Renal cortex interstitium (tissue), 11 donors: ENCODE measurements at regions not wholly inside any gene's neighbourhood (a gene's known extent, or its start where the extent isn't known, plus 50 kb on each side); places are given as distances from the start of the nearest gene placed in this dataset.
"Not testable (repeated sequence)": the region's sequence is repeated elsewhere in the genome, so short reads cannot be mapped to it uniquely, and the experiment has no call there.

Source experiments
- DNase-seq, 11 donors: peaks; one replicate each; pipeline ENCODE4 v3.0.0-alpha.2; 2013; ENCODE audit warnings: low read depth in 9 of 11, low spot score in 4 of 11; ENCODE audit errors: extremely low read depth in 1 of 11

DNA sequence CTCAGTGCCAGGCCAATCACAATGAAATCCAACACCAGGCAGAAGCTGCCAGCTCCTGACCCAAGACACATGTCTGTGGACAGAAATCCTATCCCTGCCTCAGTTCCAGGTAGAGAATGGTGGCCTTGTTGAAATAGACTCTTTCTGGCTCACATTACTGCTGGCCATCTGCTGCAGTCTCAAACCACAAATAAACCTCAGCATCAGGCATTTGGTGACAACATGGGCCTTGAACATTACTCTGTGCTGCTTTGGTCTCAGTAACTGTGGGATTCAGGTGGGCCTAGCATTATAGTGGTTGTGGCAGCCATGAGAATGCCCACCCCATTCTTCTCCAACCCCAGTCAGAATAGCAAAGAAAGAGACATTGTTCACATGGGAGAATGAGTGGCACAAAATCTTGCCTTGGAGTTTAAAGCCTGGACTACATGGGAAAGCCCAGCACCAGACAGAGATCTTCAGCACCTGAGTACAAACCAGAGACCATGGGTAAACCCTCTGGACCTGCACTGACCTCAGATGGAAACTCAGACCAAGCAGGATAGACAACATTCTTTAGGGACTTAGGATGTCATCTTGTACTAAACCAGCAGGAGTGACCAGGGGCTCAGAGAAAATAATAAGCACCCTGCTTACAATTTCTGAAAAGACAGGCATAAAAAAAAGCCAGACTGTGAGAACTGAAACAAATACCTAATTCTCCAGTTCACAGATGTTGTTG is 50.4 kb upstream of the TRAM1L1 start:
- DNase-seq = no peak

DNA sequence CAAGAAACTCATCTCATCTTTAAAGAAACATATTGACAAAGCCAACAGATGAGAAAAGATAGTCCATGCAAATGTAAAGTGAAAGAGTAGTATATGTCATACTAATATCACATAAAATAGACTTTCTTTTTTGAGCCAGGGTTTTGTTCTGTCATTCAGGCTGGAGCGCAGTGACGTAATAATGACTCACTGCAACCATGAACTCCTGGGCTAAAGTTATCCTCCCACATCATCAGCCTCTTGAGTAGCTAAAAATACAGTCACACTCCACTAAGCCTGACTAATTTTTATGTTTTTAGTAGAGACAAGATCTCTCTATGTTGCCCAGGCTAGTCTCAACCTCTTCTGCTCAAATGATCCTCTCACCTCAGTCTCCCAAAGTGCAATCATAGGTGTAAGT is 51.8 kb upstream of the TRAM1L1 start:
- DNase-seq = no peak

DNA sequence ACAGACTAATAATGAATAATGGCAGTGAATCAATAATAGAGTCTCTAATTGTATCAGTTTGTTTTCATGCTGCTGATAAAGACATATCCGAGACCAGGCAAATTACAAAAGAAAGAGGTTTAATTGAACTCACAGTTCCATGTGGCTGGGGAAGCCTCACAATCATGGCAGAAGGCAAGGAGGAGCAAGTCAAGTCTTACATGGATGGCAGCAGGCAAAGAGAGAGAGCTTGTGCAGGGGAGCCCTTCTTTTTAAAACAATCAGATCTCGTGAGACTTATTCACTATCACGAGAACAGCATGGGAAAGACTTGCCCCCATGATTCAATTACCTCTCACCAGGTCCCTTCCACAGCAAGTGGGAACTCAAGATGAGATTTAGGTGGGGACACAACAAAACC is 53.4 kb upstream of the TRAM1L1 start:
- DNase-seq = not testable (repeated sequence)

DNA sequence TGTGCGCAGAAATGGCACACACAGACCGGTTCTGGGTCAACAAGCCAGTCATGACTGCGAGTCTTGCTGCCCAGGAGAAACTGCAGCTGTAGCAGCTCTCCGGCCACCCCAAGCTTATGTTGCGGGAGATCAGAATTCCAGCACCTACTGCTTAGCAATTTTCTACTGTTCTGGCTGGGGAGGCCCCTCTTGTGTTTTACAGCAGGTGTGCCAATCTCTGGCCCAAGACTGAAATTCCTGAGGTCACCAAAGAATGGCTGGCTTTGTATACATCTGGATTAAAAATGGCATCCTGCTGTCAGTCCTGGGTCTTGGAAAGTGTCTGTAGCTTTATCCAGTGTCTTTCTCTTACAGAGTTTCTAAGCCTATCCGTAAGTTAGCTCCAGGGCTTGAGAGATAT is 68.9 kb upstream of the TRAM1L1 start:
- DNase-seq = no peak

DNA sequence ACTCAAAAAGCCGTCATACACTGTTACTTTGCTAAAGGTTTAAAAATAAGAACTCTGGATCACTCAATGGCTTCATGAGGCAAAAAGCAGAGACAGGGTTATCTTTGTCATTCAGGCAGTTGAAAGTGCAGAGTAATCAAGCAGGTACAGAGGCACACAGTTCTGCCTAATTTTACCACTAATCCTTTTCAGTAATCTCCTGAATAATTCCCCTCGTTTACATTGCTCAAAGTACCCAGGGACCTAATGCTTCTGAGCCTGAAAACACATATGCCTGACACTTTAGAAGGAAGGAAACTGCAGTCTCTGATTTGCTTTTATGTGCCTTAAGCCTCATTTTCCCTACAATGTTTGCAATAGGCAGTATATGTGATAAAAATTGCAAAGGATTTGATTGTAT is 71.4 kb upstream of the TRAM1L1 start:
- no peak for DNase-seq

DNA sequence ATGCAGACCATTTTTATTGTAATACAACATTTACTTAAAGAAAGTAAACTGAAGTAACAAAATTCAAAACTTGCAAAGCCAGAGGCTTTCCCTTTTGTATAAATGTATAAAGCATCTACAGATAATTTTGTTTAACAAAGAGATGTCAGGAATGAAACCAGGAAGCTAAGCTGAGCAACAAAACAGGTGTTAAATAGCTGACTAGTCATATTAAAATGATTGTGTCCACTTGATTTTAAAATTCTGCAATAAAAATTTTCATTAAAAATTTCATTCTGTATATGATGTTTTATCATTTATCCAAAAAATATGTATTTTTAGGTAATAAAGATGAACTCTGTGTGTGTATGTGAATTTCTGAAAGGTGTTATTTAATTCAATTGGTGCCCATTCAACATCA is 72.0 kb upstream of the TRAM1L1 start:
- DNase-seq = no peak

DNA sequence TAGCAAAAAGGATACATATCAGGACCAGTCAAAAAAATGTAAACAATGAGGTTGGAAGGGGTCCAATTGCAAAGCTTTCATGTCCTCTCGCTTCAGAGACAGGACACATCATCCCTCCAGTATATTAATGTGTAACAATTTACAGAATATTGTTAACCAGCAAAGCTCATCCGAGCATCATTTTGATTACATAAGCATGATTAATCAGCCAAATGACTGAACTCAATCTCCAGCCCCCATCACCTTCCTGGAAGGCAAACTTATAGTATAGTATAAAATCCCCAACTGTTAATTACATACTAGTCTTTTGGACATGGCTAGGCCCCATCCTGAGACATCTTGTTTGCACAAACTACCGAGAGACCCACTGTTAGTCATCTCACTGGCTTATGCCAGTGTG is 77.6 kb upstream of the TRAM1L1 start:
- DNase-seq = no peak

DNA sequence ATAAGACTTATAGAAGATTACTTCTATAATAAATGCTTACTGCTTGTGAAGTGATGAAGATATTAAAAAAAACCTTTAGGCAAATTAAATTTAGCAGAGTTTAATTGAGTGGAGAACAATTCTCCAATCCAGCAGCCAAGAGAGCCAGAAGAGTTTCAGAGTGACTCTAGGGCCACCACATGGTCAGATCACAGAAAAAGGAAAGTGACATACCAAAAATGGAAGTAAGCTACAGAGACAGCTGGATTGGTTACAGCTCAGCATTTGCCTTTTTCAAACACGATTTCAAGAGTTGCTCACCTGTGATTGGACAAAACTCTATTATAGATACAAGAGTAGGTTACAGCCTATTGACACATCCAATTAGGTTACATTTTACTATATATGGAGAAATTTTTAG is 79.0 kb upstream of the TRAM1L1 start:
- DNase-seq = no peak

DNA sequence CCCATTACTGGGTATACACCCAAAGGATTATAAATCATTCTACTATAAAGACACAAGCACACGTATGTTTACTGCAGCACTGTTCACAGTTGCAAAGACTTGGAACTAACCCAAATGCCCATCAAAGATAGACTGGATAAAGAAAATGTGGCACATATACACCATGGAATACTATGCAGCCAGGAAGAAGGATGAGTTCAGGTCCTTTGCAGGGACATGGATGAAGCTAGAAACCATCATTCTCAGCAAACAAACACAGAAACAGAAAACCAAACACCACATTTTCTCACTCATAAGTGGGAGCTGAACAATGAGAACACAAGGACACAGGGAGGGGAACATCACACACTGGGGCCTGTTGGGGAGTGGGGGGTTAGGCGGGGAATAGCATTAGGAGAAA is 90.0 kb upstream of the TRAM1L1 start:
- DNase-seq = not testable (repeated sequence)

DNA sequence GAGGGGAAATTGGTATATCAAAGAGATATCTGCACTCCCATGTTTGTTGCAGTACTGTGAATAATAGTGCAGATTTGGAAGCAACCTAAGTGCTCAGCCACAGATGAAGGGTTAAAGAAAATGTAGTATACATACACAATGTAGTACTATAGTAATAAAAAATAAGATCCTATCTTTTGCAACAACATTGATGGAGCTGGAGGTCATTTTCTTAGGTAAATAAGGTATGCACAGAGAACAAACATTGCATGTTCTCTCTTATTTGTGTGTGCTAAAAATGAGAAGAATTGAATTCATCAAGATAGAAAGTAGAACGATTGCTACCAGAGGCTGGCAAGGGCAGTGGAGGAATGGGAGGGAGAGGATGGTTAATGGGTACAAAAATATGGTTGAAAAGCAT is 117.9 kb upstream of the TRAM1L1 start:
- DNase-seq = no peak

DNA sequence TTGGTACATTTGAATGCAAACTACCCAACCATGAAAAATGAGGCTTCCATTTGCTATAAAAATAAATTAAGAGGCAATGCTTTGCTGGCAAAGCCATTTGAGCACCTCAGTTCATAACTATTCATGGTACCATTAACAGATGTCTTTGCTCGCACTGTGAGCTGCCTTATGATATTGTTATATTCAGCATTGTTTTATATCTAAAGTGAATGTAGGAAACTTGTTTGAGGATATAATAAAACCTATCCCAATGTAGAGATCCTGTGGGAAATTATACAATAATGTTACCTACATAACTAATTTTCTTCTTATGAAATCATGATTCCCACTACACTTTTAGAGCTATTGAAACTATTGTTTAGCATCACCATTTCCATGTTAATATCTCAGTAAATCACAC is 125.2 kb upstream of the TRAM1L1 start:
- no peak for DNase-seq

DNA sequence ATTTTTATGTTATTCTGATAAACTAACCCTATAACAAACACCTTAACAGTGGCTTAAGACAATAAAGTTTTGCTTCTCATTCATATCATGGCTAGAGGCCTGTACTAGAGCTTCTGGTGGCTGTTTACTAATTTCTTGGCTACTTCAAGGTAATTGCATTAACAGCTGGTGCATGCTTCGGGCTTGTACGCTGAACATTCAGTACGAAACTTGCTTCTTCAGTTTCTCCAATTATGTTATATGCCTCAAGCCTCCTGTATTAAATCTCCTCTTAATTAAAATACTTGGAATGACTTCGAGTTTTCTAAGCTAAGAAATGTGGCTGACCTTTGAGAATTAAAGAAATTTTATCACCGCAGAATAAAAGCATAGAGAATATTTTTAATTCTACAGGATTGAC is 138.9 kb upstream of the TRAM1L1 start:
- DNase-seq = no peak

DNA sequence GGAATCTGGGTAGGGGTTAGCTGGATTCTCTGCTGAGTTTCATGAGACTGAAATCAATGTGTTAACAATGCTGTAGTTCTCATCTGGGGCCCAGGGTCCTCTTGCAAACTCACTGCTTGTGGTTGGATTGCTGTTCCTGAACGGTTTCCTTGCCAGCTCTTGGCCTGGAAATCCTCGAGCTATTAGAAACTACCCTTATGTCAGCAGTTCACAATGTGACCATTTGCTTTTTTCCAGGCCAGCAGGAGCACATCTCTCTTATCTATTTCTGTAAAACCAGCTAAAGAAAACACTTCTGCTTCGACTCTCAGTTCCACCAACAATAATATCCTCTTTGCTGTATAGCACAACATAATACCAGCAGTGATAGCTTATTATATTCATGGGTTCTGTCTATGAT is 140.1 kb upstream of the TRAM1L1 start:
- no peak for DNase-seq

DNA sequence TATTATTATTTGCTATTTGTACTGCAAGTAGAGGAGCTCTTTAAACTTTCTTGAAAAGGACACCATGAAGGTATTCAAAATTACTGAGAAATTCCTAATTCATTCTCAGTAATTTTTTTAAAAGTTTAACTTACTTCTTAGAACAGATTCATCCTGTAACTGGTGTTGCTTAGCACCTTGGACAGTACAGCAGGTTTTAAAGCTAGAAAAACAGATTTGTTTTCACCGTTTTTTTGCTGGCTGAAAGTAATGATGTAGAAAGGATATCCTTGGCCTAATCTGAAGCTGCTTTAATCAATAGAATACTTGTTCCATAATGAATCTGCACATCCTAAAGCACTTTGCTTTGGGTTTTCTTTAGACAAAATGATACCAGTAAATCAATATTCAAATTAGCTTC is 142.5 kb upstream of the TRAM1L1 start:
- no peak for DNase-seq

DNA sequence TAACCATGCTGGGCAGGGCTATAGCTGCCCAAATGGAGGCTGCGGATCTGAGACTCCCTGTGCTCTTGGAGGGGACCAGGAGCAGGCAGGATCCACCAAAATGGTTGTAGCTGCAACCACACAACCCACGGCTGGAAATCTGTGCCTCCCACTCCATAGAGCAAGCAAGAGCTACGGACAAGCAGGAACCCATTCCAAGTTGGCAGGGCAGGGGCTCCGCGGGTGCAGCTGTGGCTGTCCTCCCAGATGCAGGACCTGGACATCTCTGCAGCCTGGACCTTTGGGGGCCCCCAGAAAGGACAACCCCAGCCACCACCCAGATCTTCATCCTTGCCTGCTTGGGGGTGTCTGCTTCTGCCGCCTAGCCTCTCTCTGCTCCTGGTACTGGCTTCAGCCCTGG is 154.1 kb upstream of the TRAM1L1 start:
- DNase-seq = no peak

DNA sequence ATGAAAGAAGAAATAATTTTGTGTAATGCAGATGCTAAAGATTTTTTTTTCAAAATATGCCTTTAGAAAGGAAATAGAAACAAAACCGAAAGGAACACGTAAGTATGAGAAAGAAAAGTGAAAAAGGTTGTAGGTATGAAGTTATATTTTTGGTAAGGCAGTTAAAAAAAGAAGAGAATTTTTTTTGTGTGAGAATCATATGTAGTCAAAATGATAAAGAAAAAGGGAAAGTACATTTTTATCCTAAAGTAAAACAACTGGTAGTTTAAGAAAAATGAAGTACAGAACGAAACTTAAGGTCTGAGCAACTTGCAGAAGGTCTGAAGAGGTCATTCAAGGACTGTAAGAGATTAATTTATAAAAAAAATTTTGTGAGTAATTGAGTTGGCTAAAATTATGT is 164.0 kb upstream of the TRAM1L1 start:
- DNase-seq = no peak

DNA sequence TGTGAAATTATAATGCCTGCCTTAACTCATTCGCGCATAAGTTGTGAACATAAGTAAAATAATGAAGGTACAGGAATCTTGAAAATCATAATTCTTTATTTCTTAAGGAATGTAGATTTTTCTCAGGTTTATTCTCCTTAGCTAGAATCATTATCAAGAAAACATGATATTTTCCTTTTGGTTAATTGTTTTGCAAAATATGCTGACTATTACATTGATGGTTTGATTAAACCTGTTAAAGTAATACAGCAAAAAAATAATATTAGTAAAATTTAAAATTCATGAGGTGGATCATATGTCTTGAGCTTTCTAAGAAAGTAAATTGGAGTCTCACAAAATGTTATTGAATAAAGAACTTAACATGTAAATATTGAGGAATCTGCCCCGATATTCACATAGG is 178.7 kb upstream of the TRAM1L1 start:
- DNase-seq = no peak

DNA sequence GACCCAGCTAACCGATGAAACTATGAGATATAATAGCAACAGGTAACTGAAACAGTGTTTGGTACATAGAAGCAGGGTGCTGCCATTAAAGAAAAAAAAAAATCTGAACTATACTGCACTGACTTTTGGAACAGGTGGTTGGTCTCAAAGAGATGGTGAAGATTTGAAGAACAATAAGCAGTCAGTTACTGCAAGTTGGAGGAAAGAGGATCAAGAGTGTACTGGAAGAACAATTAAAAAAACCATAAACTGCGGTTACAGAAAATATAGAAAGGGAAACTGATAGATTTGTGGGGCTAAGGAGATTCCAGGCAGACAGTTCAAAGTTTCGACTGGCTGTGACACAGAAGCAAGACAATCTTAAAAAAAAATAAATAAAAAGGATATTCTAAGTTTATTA is 181.9 kb upstream of the TRAM1L1 start:
- DNase-seq = no peak

DNA sequence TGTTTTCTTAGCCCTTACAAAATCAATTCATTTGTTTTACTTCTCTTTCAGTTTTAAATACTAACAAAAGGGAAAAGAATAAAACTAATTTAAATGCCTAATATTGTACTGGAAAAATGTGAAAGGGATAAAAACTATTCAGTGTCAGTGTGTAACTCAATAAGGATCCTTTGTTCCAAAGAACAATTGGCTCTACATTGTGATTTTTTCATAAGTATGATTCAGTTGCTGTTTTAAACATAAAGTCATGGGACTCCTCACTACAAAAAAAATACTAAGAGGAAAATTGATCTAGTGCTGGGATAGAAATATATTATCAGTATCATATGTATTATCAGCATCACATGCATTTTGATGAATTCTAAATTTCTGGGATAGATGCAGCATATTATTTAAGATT is 199.4 kb upstream of the TRAM1L1 start:
- no peak for DNase-seq

DNA sequence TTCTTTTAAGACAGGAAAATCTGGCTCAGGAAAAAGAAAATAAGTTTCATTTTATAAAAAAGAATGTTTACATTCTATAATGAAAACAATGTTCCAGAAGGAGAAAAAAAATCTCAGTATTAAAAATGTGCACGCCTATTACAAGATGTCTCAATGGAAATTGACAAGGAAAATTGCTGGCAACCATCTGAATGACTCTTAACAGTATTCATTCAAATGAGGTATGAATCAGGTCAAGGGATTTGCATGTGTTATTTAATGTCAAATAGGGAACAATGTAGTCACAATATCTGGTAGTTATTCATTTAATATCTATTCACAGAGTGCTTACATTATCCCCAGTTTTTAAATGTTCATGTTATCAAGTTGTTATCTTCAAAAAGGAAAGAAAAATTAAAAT is 208.4 kb upstream of the TRAM1L1 start:
- DNase-seq = no peak

DNA sequence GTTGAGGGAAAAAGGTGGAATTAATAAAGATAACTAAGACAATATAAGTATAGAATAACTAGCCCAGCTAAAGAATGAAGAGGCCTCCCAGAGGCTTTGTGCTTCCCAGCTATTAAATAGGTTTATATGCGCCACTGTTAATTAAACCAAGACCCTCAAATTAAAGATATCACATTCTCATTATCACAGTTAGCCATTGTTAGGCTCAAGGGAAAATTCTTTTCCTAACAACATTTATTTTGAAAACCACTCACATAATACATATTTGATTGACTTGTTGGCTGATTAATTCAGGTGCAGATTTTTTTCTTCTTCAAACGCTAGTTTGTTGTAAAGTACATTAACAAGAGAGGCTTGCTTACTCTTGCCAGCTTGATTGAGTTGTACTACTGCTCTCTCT is 216.8 kb upstream of the TRAM1L1 start:
- no peak for DNase-seq

DNA sequence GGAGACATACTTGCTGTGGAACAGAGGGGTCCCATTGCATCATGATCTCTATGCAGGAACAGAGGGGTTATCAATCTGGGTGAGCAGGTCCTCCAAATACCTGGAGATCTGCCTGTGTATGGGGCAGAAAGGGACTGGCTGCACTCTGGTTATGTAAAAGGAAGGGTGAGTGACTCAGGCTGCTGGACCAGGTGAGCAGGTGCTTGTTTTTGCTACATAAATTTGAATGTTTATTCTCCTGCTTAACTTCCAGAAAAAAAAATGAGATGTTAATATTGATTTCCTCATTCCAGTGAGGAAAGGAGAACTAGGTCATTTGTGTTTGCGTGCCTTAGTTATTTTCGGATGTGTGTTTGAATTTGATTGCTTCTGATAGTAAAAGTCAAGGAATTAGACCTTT is 225.8 kb upstream of the TRAM1L1 start:
- DNase-seq = no peak
